HG03045 (cell line): ENCODE measurements at regions not wholly inside any gene's neighbourhood (a gene's known extent, or its start where the extent isn't known, plus 50 kb on each side); places are given as distances from the start of the nearest gene placed in this dataset.
"Not testable (repeated sequence)": the region's sequence is repeated elsewhere in the genome, so short reads cannot be mapped to it uniquely, and the experiment has no call there.

Experiments
- ATAC-seq: cut with Tn5 transposase; IDR thresholded peaks from one replicate; pipeline ENCODE4 v1.9.1; 2021; ENCODE audit warnings: mild to moderate bottlenecking, moderate library complexity; ENCODE audit not compliant: unreplicated experiment

- not testable (repeated sequence) for ATAC-seq
Measured at GRCh38 chr16:88226302-88226701, 156.5 kb upstream of the ZNF469 start.

GRCh38 chr16:88227026-88227721 lies 155.6 kb upstream of the ZNF469 start:
- not testable (repeated sequence) for ATAC-seq

GRCh38 chr16:88227722-88228482 lies 154.9 kb upstream of the ZNF469 start:
- ATAC-seq = not testable (repeated sequence)

GRCh38 chr16:88228751-88229150 lies 154.0 kb upstream of the ZNF469 start:
- ATAC-seq = not testable (repeated sequence)

GRCh38 chr16:88229710-88230109 lies 153.0 kb upstream of the ZNF469 start:
- not testable (repeated sequence) for ATAC-seq

GRCh38 chr16:88230276-88230966 lies 152.3 kb upstream of the ZNF469 start:
- ATAC-seq = not testable (repeated sequence)

GRCh38 chr16:88230967-88231615 lies 151.7 kb upstream of the ZNF469 start:
- not testable (repeated sequence) for ATAC-seq

- not testable (repeated sequence) for ATAC-seq
Measured at GRCh38 chr16:88231839-88232238, 150.9 kb upstream of the ZNF469 start.

- not testable (repeated sequence) for ATAC-seq
Measured at GRCh38 chr16:88232401-88233258, 150.1 kb upstream of the ZNF469 start.

GRCh38 chr16:88233621-88234420 lies 148.9 kb upstream of the ZNF469 start:
- not testable (repeated sequence) for ATAC-seq

GRCh38 chr16:88234421-88235271 lies 148.1 kb upstream of the ZNF469 start:
- ATAC-seq = not testable (repeated sequence)

- ATAC-seq = not testable (repeated sequence)
Measured at GRCh38 chr16:88235691-88236090, 147.1 kb upstream of the ZNF469 start.

GRCh38 chr16:88236229-88236628 lies 146.5 kb upstream of the ZNF469 start:
- not testable (repeated sequence) for ATAC-seq

GRCh38 chr16:88237314-88237713 lies 145.4 kb upstream of the ZNF469 start:
- not testable (repeated sequence) for ATAC-seq

GRCh38 chr16:88237761-88238415 lies 144.9 kb upstream of the ZNF469 start:
- not testable (repeated sequence) for ATAC-seq

GRCh38 chr16:88238732-88239274 lies 144.0 kb upstream of the ZNF469 start:
- ATAC-seq = not testable (repeated sequence)

GRCh38 chr16:88240118-88240517 lies 142.6 kb upstream of the ZNF469 start:
- peak; percentile 49 for ATAC-seq
